EL (cell line): ENCODE measurements at regions not wholly inside any gene's neighbourhood (a gene's known extent, or its start where the extent isn't known, plus 50 kb on each side); places are given as distances from the start of the nearest gene placed in this dataset.
"Not testable (repeated sequence)": the region's sequence is repeated elsewhere in the genome, so short reads cannot be mapped to it uniquely, and the experiment has no call there.

Experiments used
- DNase-seq: peaks from one replicate; pipeline ENCODE4 v3.0.0-alpha.2; 2016

GRCh38 chr5:164220522-164220921, 715.1 kb downstream of the MAT2B start:
- no peak for DNase-seq

- DNase-seq = no peak
Observed at GRCh38 chr5:164224236-164224635, 718.8 kb downstream of the MAT2B start.

DNA sequence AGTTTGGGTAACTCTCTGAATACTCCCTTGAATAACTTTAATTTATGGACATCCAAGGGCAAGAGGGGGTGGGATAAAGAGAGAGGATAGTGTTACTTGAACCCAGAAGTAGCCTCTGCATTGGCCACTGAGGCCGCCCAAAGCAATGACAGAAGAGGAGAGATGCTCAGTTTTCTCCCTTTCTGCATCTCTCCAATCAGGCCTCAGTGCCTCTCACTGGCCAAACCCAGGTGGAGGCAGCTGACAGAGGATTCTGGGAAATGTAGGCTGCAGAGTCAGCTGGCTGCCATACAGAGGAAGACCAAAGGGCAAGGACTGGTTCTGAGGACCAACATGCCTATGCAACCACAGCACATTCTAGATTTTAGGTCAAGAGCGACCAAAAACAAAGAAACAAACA, 719.4 kb downstream of the MAT2B start:
- no peak for DNase-seq

- no peak for DNase-seq
Observed at GRCh38 chr5:164230341-164230740, 724.9 kb downstream of the MAT2B start.

- no peak for DNase-seq
Observed at GRCh38 chr5:164233791-164234190, 728.4 kb downstream of the MAT2B start.

GRCh38 chr5:164234321-164234720, 728.9 kb downstream of the MAT2B start:
- no peak for DNase-seq

- no peak for DNase-seq
Observed at GRCh38 chr5:164235300-164235891, 730.0 kb downstream of the MAT2B start.

- no peak for DNase-seq
Observed at GRCh38 chr5:164237486-164237885, 732.1 kb downstream of the MAT2B start.

DNA sequence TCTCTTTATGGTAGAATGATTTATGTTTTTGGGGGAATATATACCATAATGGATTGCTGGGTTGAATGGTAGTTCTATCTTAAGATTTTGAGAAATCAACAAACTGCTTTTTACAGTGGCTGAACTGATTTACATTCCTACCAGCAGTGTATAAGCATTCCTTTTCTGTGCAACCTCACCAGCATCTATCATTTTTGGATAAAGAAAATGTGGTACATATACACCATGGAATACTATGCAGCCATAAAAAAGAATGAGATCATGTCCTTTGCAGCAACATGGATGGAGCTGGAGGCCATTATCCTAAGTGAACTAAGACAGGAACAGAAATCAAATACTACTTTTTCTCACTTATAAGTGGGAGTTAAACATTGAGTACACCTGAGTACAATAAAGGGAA, 746.4 kb downstream of the MAT2B start:
- not testable (repeated sequence) for DNase-seq

DNA sequence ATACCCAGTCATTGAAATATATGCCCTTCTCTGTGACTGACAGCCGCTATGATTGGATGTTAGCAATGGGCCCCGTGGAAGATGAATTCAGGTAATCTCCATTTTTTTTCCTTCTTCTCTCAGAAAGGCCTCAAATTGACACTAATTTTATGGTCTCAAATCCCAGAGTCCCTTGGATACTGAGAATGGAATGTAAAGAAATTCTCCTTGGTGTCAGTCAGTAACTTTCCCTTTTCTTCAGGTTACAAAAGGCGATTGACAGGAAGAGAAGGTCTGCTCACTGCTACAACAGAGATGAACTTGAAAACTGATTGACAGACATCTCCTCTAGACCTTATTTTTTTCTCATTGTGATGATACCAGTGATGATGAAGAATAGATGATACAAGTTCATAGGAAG, 748.3 kb downstream of the MAT2B start:
- DNase-seq = no peak

GRCh38 chr5:164255598-164256213, 750.3 kb downstream of the MAT2B start:
- DNase-seq = no peak

GRCh38 chr5:164256351-164256750, 750.9 kb downstream of the MAT2B start:
- no peak for DNase-seq

GRCh38 chr5:164256954-164257353, 751.5 kb downstream of the MAT2B start:
- DNase-seq = no peak

DNA sequence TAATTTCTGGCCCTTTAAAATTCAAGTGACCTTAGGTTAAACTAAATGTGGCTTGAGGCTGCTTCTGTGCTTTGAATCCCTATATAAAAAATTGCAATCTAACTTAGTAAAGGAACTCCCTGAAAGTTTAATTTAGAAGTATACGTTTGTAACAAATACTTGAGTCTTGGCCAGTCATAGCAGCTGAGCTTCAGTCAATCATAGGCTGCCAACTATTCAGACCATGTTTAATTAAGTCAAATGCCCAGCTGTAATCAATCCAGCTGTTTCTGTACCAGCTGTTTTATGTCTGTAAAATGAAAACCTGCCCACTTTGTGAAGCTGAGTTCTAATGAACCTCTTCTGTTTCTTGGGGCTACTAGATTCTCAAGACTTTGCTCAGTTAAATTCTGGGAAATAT, 760.1 kb downstream of the MAT2B start:
- no peak for DNase-seq

DNA sequence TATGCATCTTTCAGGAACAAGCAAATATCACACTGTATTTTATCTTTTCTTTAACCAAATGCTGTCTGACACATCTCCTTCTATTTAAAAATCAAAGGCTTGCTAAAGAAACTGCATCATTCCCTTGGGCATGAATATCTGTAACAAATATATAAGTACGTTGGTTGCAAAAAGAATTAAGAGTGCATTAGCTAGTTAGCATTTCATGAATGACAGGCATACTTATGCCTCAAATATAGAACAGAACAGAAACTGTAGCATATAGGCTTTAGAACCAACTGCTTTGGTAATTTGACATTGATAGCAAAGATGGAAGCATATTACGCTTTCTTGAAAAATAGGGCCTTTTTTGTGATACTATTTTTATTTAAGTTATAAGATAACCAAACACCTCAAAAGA, 761.2 kb downstream of the MAT2B start:
- DNase-seq = no peak

- DNase-seq = no peak
Observed at GRCh38 chr5:164277720-164278119, 772.3 kb downstream of the MAT2B start.

DNA sequence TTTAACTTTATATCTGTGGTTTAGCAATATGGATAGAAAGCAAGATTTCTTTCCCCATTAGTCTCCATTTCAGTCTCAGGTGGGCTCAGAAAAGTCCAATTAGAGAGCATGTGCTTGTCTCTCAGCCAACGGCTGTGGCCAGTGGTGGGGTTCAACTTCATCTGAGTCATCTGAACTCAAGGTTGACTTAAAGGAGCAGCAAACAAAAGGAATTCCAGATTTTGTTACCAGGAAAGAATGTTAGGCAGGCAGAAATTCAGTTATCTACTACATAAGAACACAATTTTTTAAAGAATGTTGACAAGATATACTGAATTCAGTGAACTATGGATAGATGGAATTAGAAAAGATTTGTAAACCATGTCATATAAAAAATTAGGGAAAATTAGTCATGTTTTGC, 784.1 kb downstream of the MAT2B start:
- no peak for DNase-seq

DNA sequence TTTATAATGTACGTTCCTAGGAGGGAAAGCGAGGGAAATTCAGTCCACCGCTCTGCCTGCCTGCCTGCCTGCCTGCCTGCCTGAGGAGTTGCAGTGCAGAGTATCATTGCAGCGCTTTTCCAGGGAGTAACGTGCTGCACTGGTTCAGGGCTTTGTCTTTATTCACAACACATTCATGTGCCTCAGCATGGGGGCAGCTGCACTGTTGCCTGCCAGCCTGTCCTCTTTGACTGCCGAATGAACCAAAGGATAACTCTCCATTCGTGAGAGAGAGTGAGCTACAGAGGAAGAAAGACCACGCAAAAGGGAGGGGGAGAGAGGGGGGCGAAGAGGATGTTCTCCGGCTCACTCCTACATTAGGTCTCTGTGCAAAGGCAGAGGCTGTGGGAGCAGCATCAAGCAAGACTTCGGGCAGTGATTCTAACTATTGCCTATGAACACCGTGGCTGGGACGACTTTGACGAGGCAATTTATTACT, 791.2 kb downstream of the MAT2B start:
- DNase-seq = no peak

DNA sequence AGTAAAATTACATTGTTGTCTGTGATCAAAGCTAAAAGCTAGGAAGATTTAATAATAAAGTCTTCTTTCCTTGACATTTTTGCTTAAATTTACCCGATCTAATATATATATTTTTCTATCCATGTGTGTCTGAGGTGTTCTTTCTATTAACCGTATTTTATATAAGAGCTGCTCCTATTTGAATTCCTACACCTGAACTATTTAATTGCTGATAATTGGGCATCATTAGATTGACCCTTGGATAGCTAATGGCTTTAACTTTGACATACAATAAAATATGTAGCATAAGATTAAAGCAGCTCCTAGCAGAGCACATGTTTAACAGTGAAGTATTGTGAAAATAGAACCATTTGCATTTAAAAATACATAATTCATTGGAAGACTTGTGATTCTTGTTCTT, 792.7 kb downstream of the MAT2B start:
- no peak for DNase-seq

- no peak for DNase-seq
Observed at GRCh38 chr5:164300295-164300694, 794.9 kb downstream of the MAT2B start.

DNA sequence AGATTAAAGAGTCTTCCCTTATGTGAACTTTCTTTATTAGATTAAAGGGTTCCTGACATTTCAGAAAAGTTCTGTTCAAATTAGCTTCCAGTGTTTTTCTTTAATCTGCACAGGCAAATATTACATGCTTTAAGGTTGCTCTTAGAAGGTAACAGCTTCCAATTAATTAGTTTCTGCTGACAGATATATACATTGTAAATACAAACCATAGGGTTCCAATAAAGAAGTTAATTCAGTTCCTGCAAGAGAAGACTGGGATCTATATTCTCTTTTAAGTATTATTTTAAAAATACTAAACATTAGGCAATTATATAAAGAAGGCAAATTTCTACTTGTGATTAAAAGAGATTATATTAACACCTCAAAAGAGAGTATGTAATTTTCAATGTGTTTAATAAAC, 795.7 kb downstream of the MAT2B start:
- DNase-seq = no peak

DNA sequence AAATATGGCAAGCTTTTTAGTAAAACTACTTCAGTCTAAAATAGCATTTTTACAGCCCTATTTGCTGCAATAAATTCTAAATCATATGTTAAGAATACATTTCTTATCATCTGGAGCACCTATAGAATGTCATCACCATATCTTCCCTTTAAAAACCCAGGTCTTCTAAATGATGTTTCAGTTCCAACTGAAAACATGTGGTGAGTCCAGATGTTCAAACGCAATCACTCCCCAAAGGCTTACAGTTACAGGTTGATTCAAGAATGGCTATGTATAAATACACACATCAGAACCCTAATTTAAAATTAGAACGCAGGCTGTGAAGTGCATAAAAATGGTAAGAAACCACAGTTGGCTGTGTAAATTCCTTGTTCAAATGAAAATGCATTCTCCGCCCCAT, 796.3 kb downstream of the MAT2B start:
- DNase-seq = no peak

DNA sequence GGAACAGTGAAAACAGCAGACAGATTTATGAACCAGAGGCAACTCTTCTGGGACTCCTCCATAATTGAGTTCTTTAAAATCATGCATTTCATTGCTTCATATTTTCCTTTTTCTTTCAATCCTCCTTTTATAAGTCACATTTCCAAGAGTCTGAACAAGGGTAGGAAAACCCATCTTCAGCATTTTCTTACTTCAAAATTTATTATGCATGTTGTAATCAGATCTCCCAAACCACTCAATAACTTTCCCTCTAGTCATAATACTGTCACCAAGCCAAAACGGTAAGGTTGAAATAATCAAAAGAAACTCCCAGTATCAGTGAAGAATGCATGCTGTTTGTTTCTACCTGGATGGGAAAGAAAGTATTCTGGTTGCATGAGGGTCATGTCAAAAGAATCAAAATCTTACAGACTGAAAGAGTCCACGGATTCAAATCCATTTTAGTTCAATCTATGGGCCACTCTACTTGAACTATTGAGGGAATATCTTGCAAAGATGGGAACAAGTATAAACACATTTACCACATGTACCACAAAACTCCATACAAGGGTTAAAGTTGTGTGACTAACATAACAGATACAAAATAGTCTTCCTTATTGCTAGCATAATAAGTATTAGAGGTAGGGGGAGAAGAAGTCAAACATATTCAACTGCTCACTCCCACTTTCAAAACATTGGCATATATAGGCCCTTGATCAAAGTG, 797.3 kb downstream of the MAT2B start:
- no peak for DNase-seq

GRCh38 chr5:164303646-164304215, 798.3 kb downstream of the MAT2B start:
- no peak for DNase-seq
